GM23338 (cell line): ENCODE measurements at regions not wholly inside any gene's neighbourhood (a gene's known extent, or its start where the extent isn't known, plus 50 kb on each side); places are given as distances from the start of the nearest gene placed in this dataset.

Experiments
- ATAC-seq: fragments of 200-7000 bp; cut with Tn5 transposase; 3 replicates; pipeline ENCODE4 v1.9.1; 2020
- DNase-seq: peaks from one replicate; pipeline ENCODE4 v3.0.0-alpha.2; 2015; ENCODE audit warnings: low spot score
- H2AFZ ChIP-seq: fragments of 200-600 bp; sonication (generic); 2 replicates; pipeline ENCODE4 v1.8.0; 2016; ENCODE audit warnings: antibody characterized with exemption, mild to moderate bottlenecking, moderate library complexity
- H3F3A ChIP-seq: fragments of 200-600 bp; sonication (generic); replicated peaks from 2 replicates; pipeline ENCODE4 v1.8.0; 2017; ENCODE audit warnings: antibody characterized with exemption, mixed run types, low read depth
- H3K27ac ChIP-seq: fragments of 200-600 bp; sonication (generic); 2 replicates; pipeline ENCODE4 v1.6.1; 2016; ENCODE audit warnings: low read depth
- H3K27me3 ChIP-seq: fragments of 200-600 bp; sonication (generic); 2 replicates; pipeline ENCODE4 v1.8.0; 2016; ENCODE audit warnings: mild to moderate bottlenecking, mixed run types, moderate library complexity; ENCODE audit not compliant: insufficient read depth
- H3K36me3 ChIP-seq: fragments of 200-600 bp; sonication (generic); 2 replicates; pipeline ENCODE4 v1.8.0; 2016; ENCODE audit warnings: mild to moderate bottlenecking; ENCODE audit not compliant: insufficient read depth
- H3K4me1 ChIP-seq: fragments of 200-600 bp; sonication (generic); 2 replicates; pipeline ENCODE4 v1.8.0; 2016; ENCODE audit warnings: mild to moderate bottlenecking, moderate library complexity; ENCODE audit not compliant: insufficient read depth
- H3K4me2 ChIP-seq: fragments of 200-600 bp; sonication (generic); 2 replicates; pipeline ENCODE4 v1.7.1; 2017; ENCODE audit warnings: mixed run types
- H3K4me3 ChIP-seq: fragments of 200-600 bp; sonication (generic); 2 replicates; pipeline ENCODE4 v1.6.1; 2016; ENCODE audit warnings: mixed run types
- H3K79me2 ChIP-seq: fragments of 200-600 bp; sonication (generic); replicated peaks from 2 replicates; pipeline ENCODE4 v1.8.0; 2017; ENCODE audit warnings: mild to moderate bottlenecking; ENCODE audit not compliant: insufficient read depth
- H3K9me2 ChIP-seq: fragments of 200-600 bp; sonication (generic); 2 replicates; pipeline ENCODE4 v1.8.0; 2017; ENCODE audit not compliant: insufficient read depth
- H4K20me1 ChIP-seq: fragments of 200-600 bp; sonication (generic); replicated peaks from 2 replicates; pipeline ENCODE4 v1.8.0; 2017; ENCODE audit warnings: mild to moderate bottlenecking; ENCODE audit not compliant: insufficient read depth
- H3K27ac Mint-ChIP-seq: 2 replicates; pipeline ENCODE4 v1.8.0; 2020; ENCODE audit warnings: inconsistent platforms, mild to moderate bottlenecking, moderate library complexity, mixed read lengths
- H3K27me3 Mint-ChIP-seq: 3 replicates; pipeline ENCODE4 v1.8.0; 2022; ENCODE audit warnings: low read depth, mild to moderate bottlenecking, moderate library complexity, mixed read lengths, inconsistent platforms; ENCODE audit not compliant: insufficient read depth, poor library complexity
- H3K36me3 Mint-ChIP-seq: 3 replicates; pipeline ENCODE4 v1.8.0; 2021; ENCODE audit warnings: low read depth, mild to moderate bottlenecking, inconsistent platforms, moderate library complexity, mixed read lengths
- H3K4me1 Mint-ChIP-seq: 3 replicates; pipeline ENCODE4 v1.8.0; 2020; ENCODE audit warnings: mild to moderate bottlenecking, inconsistent platforms, mixed read lengths
- H3K4me3 Mint-ChIP-seq: 3 replicates; pipeline ENCODE4 v1.8.0; 2021; ENCODE audit warnings: moderate library complexity, mild to moderate bottlenecking, inconsistent platforms, mixed read lengths
- H3K9me3 Mint-ChIP-seq: 3 replicates; pipeline ENCODE4 v1.8.0; 2020; ENCODE audit warnings: moderate library complexity, mild to moderate bottlenecking, inconsistent platforms, mixed read lengths
- CREB1 ChIP-seq: fragments of 250-450 bp; sonication (Bioruptor Pico); IDR thresholded peaks from 2 replicates; pipeline ENCODE4 v1.5.0; 2020; ENCODE audit warnings: low read depth, mild to moderate bottlenecking, moderate library complexity
- CTCF ChIP-seq, 2 experiments: fragments of 200-600 bp in 1 of 2; sonication (generic) in 1 of 2; conservative IDR thresholded peaks; 2 replicates each; pipeline versions ENCODE4 v1.5.1 to v1.6.1; 2016 to 2017; ENCODE audit warnings: antibody characterized with exemption in 2 of 2, low read depth in 2 of 2, mild to moderate bottlenecking in 2 of 2, moderate library complexity in 1 of 2
- EZH2 ChIP-seq: fragments of 200-600 bp; sonication (generic); IDR thresholded peaks from one replicate; pipeline ENCODE4 v1.8.0; 2017; ENCODE audit warnings: antibody characterized with exemption, mild to moderate bottlenecking, low read depth; ENCODE audit not compliant: unreplicated experiment
- EZH2phosphoT487 ChIP-seq: fragments of 200-600 bp; sonication (generic); IDR thresholded peaks from one replicate; pipeline ENCODE4 v1.8.1; 2018; ENCODE audit warnings: antibody characterized with exemption; ENCODE audit not compliant: unreplicated experiment
- JUNB ChIP-seq: IDR thresholded peaks from one replicate; pipeline ENCODE4 v1.6.1; 2016; ENCODE audit warnings: antibody characterized with exemption; ENCODE audit not compliant: unreplicated experiment
- NANOG ChIP-seq: IDR thresholded peaks from 2 replicates; pipeline ENCODE4 v1.6.1; 2016; ENCODE audit warnings: antibody characterized with exemption, borderline replicate concordance
- POLR2AphosphoS5 ChIP-seq: IDR thresholded peaks from 2 replicates; pipeline ENCODE4 v1.6.1; 2016; ENCODE audit warnings: antibody characterized with exemption, low read depth
- REST ChIP-seq: IDR thresholded peaks from one replicate; pipeline ENCODE4 v1.6.1; 2018; ENCODE audit warnings: antibody characterized with exemption; ENCODE audit not compliant: unreplicated experiment
- STAT1 ChIP-seq: IDR thresholded peaks from one replicate; pipeline ENCODE4 v1.6.1; 2016; ENCODE audit warnings: antibody characterized with exemption; ENCODE audit not compliant: unreplicated experiment
- ZNF114 ChIP-seq: fragments of 250-450 bp; sonication (Bioruptor Pico); IDR thresholded peaks from 2 replicates; pipeline ENCODE4 v1.5.0; 2020; ENCODE audit warnings: mild to moderate bottlenecking, moderate library complexity
- ZNF331 ChIP-seq: fragments of 250-450 bp; sonication (Bioruptor Pico); IDR thresholded peaks from 2 replicates; pipeline ENCODE4 v1.5.0; 2020; ENCODE audit warnings: low read depth, mild to moderate bottlenecking, moderate library complexity
- TF ChIP-seq, protein P1 (sequence below): IDR thresholded peaks from 2 replicates; pipeline ENCODE4 v1.6.1; 2016; ENCODE audit warnings: antibody characterized with exemption
- TF ChIP-seq, protein P2 (sequence below): fragments of 250-450 bp; sonication (Bioruptor Pico); IDR thresholded peaks from 2 replicates; pipeline ENCODE4 v1.5.0; 2020; ENCODE audit warnings: mild to moderate bottlenecking, moderate library complexity

GRCh38 chr10:35937546-35937945 is 295.4 kb upstream of the FZD8 start:
- Histone ChIP-seq H3K79me2 (no peaks in the 10 kb centered on the region), H3K36me3 (no peaks in the 10 kb centered on the region), H3K27ac (no peak overlapping the region), H3K4me3 (no peak overlapping the region), H3K4me1 (peaks cover 8% of the 10 kb centered on the region; the same call in 1 of the 2 replicates), H3F3A (no peaks in the 10 kb centered on the region), H3K4me2 (no peak overlapping the region), H2AFZ (no peak overlapping the region), H3K9me2 (peaks cover 4% of the 10 kb centered on the region; the same call in 1 of the 2 replicates), H3K27me3 (no peaks in the 10 kb centered on the region), H4K20me1 (no peaks in the 10 kb centered on the region)
- DNase-seq (no peak), ATAC-seq (no peak)
- Mint-ChIP-seq H3K27me3 (peaks cover 5% of the 10 kb centered on the region), H3K4me3 (no peak overlapping the region), H3K9me3 (no peaks in the 10 kb centered on the region; the same call in 2 of the 3 replicates), H3K36me3 (no peaks in the 10 kb centered on the region), H3K4me1 (peaks cover 13% of the 10 kb centered on the region), H3K27ac (no peak overlapping the region)
- no peak for TF ChIP-seq EZH2phosphoT487
- no peak for TF ChIP-seq REST
- TF ChIP-seq CREB1 (CRISPR knock-in tag) = no peak
- no peak for TF ChIP-seq ZNF114 (CRISPR knock-in tag)
- no peak for TF ChIP-seq STAT1
- TF ChIP-seq EZH2 = no peak
- no peak for TF ChIP-seq ZNF331
- TF ChIP-seq POLR2AphosphoS5 = no peak
- no peak for TF ChIP-seq CTCF (conservative IDR thresholded peaks at IDR 0.05; ENCODE audit: low read depth in 2 of 2)
- TF ChIP-seq, protein P1, sequence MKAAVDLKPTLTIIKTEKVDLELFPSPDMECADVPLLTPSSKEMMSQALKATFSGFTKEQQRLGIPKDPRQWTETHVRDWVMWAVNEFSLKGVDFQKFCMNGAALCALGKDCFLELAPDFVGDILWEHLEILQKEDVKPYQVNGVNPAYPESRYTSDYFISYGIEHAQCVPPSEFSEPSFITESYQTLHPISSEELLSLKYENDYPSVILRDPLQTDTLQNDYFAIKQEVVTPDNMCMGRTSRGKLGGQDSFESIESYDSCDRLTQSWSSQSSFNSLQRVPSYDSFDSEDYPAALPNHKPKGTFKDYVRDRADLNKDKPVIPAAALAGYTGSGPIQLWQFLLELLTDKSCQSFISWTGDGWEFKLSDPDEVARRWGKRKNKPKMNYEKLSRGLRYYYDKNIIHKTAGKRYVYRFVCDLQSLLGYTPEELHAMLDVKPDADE = no peak
- TF ChIP-seq, protein P2, sequence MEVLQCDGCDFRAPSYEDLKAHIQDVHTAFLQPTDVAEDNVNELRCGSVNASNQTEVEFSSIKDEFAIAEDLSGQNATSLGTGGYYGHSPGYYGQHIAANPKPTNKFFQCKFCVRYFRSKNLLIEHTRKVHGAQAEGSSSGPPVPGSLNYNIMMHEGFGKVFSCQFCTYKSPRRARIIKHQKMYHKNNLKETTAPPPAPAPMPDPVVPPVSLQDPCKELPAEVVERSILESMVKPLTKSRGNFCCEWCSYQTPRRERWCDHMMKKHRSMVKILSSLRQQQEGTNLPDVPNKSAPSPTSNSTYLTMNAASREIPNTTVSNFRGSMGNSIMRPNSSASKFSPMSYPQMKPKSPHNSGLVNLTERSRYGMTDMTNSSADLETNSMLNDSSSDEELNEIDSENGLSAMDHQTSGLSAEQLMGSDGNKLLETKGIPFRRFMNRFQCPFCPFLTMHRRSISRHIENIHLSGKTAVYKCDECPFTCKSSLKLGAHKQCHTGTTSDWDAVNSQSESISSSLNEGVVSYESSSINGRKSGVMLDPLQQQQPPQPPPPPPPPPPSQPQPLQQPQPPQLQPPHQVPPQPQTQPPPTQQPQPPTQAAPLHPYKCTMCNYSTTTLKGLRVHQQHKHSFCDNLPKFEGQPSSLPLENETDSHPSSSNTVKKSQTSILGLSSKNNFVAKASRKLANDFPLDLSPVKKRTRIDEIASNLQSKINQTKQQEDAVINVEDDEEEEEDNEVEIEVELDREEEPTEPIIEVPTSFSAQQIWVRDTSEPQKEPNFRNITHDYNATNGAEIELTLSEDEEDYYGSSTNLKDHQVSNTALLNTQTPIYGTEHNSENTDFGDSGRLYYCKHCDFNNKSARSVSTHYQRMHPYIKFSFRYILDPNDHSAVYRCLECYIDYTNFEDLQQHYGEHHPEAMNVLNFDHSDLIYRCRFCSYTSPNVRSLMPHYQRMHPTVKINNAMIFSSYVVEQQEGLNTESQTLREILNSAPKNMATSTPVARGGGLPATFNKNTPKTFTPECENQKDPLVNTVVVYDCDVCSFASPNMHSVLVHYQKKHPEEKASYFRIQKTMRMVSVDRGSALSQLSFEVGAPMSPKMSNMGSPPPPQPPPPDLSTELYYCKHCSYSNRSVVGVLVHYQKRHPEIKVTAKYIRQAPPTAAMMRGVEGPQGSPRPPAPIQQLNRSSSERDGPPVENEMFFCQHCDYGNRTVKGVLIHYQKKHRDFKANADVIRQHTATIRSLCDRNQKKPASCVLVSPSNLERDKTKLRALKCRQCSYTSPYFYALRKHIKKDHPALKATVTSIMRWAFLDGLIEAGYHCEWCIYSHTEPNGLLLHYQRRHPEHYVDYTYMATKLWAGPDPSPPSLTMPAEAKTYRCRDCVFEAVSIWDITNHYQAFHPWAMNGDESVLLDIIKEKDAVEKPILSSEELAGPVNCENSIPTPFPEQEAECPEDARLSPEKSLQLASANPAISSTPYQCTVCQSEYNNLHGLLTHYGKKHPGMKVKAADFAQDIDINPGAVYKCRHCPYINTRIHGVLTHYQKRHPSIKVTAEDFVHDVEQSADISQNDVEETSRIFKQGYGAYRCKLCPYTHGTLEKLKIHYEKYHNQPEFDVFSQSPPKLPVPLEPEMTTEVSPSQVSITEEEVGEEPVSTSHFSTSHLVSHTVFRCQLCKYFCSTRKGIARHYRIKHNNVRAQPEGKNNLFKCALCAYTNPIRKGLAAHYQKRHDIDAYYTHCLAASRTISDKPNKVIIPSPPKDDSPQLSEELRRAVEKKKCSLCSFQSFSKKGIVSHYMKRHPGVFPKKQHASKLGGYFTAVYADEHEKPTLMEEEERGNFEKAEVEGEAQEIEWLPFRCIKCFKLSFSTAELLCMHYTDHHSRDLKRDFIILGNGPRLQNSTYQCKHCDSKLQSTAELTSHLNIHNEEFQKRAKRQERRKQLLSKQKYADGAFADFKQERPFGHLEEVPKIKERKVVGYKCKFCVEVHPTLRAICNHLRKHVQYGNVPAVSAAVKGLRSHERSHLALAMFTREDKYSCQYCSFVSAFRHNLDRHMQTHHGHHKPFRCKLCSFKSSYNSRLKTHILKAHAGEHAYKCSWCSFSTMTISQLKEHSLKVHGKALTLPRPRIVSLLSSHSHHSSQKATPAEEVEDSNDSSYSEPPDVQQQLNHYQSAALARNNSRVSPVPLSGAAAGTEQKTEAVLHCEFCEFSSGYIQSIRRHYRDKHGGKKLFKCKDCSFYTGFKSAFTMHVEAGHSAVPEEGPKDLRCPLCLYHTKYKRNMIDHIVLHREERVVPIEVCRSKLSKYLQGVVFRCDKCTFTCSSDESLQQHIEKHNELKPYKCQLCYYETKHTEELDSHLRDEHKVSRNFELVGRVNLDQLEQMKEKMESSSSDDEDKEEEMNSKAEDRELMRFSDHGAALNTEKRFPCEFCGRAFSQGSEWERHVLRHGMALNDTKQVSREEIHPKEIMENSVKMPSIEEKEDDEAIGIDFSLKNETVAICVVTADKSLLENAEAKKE (CRISPR knock-in tag) = no peak
- no peak for TF ChIP-seq JUNB
- TF ChIP-seq NANOG = no peak
